Activated naive CD4-positive, alpha-beta T cell treated with anti-CD3 and anti-CD28 coated beads, Interleukin-2, amount 50 U/mL, for 16 hours (primary cell): ENCODE measurements at regions not wholly inside any gene's neighbourhood (a gene's known extent, or its start where the extent isn't known, plus 50 kb on each side); places are given as distances from the start of the nearest gene placed in this dataset.
"Not testable (repeated sequence)": the region's sequence is repeated elsewhere in the genome, so short reads cannot be mapped to it uniquely, and the experiment has no call there.

ENCODE experiments used
- DNase-seq: peaks from one replicate; pipeline ENCODE4 v3.0.0-alpha.2; 2020

- peak; percentile 8 for DNase-seq
Measured at GRCh38 chr22:21150863-21151262, 105.1 kb downstream of the LRRC74B start.

GRCh38 chr22:21187841-21188240 is 142.1 kb downstream of the LRRC74B start:
- not testable (repeated sequence) for DNase-seq

- DNase-seq: not testable (repeated sequence)
Measured at GRCh38 chr22:21212054-21212453, 166.3 kb downstream of the LRRC74B start.

- not testable (repeated sequence) for DNase-seq
Measured at GRCh38 chr22:21215973-21216731, 167.4 kb upstream of the RIMBP3B start.

- DNase-seq: not testable (repeated sequence)
Measured at GRCh38 chr22:21224900-21225299, 158.7 kb upstream of the RIMBP3B start.

GRCh38 chr22:21226901-21227693 is 156.5 kb upstream of the RIMBP3B start:
- DNase-seq: not testable (repeated sequence)

GRCh38 chr22:21251435-21251834 is 132.1 kb upstream of the RIMBP3B start:
- DNase-seq: not testable (repeated sequence)

- peak; percentile 3 for DNase-seq
Measured at GRCh38 chr22:21282646-21283045, 100.9 kb upstream of the RIMBP3B start.

- DNase-seq: not testable (repeated sequence)
Measured at GRCh38 chr22:21293702-21294101, 89.8 kb upstream of the RIMBP3B start.

GRCh38 chr22:21327629-21328028 is 55.9 kb upstream of the RIMBP3B start:
- not testable (repeated sequence) for DNase-seq
